Tibial nerve (tissue), 4 donors: ENCODE measurements at regions not wholly inside any gene's neighbourhood (a gene's known extent, or its start where the extent isn't known, plus 50 kb on each side); places are given as distances from the start of the nearest gene placed in this dataset.

ENCODE experiments used
- CTCF ChIP-seq, 5 experiments: fragments of 200-600 bp in 3 of 5; fragments of 450-650 bp in 2 of 5; sonication (generic) in 3 of 5; IDR thresholded peaks; one replicate each; pipeline ENCODE4 v1.5.1; 2016 to 2019; ENCODE audit warnings: antibody characterized with exemption in 5 of 5, mild to moderate bottlenecking in 3 of 5, moderate library complexity in 2 of 5
- EP300 ChIP-seq, 2 donors: sonication (generic); formaldehyde crosslinking; IDR thresholded peaks; one replicate each; pipeline ENCODE4 v1.6.1; 2017; ENCODE audit warnings: antibody characterized with exemption in 2 of 2, mild to moderate bottlenecking in 1 of 2
- POLR2A ChIP-seq, 2 donors: fragments of 450-650 bp; IDR thresholded peaks; one replicate each; pipeline ENCODE4 v1.6.1; 2017; ENCODE audit warnings: antibody characterized with exemption in 2 of 2, mild to moderate bottlenecking in 2 of 2, moderate library complexity in 2 of 2

DNA sequence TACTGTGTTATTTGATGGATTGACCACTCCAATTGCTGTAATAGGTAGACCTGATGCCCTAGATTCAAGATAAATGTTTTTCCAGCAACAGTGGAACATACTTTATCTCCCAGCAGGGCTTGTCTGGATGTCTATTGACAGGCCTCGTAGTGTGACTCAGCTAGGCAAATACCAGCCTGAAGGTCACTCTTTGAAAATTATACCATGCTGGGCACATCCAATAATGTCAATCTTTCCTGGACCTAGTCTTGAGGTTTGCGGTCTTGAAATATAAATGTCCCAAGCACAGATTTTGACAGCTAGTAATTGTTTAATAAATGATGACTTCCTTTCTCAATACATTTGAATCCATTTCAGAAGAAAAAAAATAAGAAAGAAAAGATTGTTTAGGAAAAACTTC, 1138.0 kb upstream of the TMPRSS15 start:
- no peak for TF ChIP-seq CTCF (IDR thresholded peaks at IDR 0.05)
- no peak for TF ChIP-seq EP300 (IDR thresholded peaks at IDR 0.05)
- TF ChIP-seq POLR2A (IDR thresholded peaks at IDR 0.05), result no peak
